Right forelimb (tissue), 1 donor: ENCODE measurements at regions not wholly inside any gene's neighbourhood (a gene's known extent, or its start where the extent isn't known, plus 50 kb on each side); places are given as distances from the start of the nearest gene placed in this dataset.
"Not testable (repeated sequence)": the region's sequence is repeated elsewhere in the genome, so short reads cannot be mapped to it uniquely, and the experiment has no call there.

Source experiments
- DNase-seq: peaks from one replicate; pipeline ENCODE4 v3.0.0-alpha.2; 2018

GRCh38 chr1:146710838-146711521 lies 227.1 kb upstream of the NBPF12 start:
- DNase-seq = not testable (repeated sequence)

GRCh38 chr1:146709302-146709701 lies 228.8 kb upstream of the NBPF12 start:
- DNase-seq = not testable (repeated sequence)

DNA sequence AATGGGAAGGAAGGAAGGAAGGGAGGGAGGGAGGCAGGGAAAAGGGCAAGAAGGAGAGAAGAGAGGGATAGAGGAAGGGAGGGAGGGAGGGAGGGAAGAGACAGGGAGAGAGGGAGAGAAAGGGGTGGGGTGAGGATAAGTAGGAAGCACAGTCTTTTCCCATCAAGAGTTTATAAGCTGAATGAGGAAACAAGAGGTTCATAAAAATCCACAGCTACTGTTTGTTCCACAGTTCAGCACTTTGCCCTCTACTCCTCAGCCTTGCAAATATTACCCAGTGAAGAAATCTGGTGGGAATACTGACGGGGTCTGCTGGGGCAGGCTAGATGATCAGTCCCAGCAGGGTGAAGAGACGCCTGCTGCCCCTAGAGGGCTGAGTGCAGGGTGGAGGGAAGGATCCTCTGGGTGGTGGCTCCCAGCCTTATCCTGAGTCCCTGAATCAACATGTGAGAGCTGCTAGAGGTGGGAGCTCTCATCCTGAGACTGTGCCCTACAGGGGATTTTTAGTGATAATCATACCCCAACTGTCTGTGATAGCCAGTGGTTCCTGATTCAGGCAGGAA lies 233.9 kb upstream of the NBPF12 start:
- DNase-seq = not testable (repeated sequence)

GRCh38 chr1:146701320-146701719 lies 236.8 kb upstream of the NBPF12 start:
- DNase-seq = not testable (repeated sequence)

- DNase-seq = not testable (repeated sequence)
These were observed 242.7 kb upstream of the NBPF12 start for GRCh38 chr1:146695388-146695787.

- DNase-seq = not testable (repeated sequence)
These were observed 246.3 kb upstream of the NBPF12 start for GRCh38 chr1:146691798-146692197.

- DNase-seq = not testable (repeated sequence)
These were observed 249.2 kb upstream of the NBPF12 start for GRCh38 chr1:146688893-146689292.

GRCh38 chr1:146686777-146687366 lies 251.3 kb upstream of the NBPF12 start:
- DNase-seq = not testable (repeated sequence)

DNA sequence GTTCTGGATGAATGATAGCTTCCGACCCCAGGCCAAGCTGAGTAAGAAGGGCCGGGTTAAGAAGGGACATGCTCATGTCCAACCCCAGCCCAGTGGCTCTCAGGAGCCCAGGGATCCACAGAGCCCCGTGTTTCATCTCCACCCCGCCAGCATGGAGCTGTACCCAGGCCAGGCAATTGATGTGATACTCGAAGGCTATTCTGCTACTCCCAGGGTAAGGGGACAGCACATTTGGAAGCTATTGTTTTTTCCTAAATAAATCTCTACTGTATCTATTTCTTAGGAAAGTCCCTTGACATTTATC lies 255.0 kb upstream of the NBPF12 start:
- DNase-seq = not testable (repeated sequence)

DNA sequence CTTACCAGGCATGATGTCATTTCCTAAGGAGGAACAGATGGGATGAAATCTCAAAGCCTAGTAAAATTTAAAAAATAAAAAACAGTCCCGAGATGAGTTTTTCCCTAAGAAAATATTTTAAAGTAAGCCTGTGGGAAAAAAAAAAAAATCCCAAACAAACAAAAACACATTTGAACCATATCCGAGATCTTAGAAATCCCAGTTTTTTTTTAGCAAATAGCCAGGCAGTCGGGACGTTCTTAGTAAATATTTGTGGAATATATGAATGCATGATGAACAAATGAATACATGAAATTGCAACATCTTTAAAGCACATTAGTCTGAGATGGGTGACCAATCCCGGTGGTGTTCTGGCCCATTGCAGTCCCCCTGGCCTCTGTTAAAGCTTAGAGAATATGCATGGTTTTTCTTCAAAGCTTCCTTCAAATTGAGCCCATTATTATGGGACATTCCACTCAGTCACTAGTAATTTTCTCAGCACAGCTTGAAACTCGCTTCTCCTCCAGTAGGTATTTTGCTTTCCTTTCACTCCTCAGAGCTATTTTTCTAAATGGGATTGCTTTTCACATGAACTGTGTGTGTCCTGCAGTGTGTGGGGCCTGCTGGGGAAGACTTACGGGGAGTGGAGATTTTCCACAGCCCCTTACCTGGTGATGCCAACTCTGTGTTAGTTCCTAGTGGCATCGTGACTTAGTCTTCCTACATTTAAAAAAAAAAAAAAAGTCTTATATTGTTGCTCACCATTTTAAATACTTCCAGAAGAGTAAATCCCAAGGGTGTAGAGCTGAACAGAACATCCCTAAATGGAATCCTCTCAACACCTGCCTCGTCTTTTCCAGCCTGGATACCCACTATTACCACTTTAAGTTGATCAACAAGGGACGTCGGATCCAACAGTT lies 255.6 kb upstream of the NBPF12 start:
- DNase-seq = not testable (repeated sequence)

GRCh38 chr1:146673729-146674299 lies 264.3 kb upstream of the NBPF12 start:
- not testable (repeated sequence) for DNase-seq

- not testable (repeated sequence) for DNase-seq
These were observed 265.5 kb upstream of the NBPF12 start for GRCh38 chr1:146672608-146673007.

DNA sequence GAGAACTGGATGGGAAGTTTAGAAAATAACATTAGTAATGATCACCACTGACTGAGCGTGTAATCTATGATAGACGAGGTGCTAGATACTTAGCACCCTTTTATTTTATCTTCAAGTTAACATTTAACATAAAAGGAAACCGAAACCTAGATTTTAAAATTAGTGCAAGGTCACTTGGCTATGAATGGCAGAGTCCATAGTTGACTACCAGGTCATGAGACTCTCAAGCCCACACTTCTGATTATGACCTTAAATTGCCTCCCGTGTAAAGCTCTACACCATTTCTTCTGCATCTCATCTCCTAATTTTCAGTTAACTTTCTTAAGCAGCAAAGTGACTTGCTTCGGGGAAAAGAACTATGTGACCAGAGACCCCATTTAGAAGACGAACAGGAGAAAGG lies 266.5 kb upstream of the NBPF12 start:
- not testable (repeated sequence) for DNase-seq

DNA sequence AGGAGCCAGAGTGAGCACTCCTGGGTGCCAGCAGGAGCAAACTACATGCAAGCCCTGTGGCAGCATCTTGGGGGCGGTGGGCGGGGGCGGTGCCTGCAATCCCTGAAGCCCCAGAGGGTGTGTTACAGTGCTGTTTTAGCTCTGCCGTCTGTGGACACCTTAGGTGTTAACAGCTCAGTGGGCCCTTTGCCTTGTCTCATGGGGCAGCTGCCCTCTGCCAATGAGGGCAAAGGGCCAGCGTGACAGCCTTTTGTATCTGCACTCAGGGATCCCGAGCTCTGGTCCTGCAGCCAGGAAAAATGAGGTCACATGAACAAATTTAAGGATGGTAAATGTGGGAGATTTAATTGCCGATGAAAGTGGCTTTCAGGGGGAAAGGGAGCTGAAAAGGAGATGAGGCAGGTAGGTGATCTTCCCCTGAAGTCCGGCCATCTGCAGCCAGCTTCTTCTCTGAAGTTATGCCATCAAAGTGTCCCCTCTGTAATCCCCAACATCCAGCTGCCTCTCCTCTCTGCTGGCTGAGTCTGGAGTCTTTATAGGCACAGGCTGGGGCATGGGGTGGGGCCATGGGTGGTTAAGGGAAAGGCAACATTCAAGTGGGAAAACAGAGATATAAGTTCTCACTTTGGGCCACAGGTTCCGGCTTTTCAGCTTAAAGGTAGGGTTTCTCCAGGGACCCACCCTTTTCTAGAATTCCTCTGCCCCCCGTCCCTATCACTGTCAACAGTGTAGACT lies 267.1 kb upstream of the NBPF12 start:
- not testable (repeated sequence) for DNase-seq

DNA sequence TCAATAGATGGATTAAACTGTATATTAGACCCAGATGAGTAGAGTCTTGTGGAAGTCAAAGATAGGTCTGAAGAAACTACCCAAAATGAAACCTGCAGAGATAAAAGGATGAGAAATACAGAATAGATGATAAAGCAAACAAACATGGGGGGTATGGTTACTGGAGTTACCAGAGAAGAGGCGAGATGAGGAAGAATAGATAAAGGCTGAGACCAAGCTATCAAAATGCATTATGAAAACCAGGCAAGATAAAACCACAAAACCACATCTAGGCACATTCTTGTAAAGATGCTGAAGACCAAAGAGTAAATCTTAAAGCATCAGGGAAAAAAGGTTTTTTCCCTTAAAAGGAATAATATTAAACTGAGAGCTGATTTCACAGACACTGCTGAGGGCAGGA lies 271.8 kb upstream of the NBPF12 start:
- DNase-seq = not testable (repeated sequence)

- DNase-seq = not testable (repeated sequence)
These were observed 277.9 kb upstream of the NBPF12 start for GRCh38 chr1:146660242-146660641.

DNA sequence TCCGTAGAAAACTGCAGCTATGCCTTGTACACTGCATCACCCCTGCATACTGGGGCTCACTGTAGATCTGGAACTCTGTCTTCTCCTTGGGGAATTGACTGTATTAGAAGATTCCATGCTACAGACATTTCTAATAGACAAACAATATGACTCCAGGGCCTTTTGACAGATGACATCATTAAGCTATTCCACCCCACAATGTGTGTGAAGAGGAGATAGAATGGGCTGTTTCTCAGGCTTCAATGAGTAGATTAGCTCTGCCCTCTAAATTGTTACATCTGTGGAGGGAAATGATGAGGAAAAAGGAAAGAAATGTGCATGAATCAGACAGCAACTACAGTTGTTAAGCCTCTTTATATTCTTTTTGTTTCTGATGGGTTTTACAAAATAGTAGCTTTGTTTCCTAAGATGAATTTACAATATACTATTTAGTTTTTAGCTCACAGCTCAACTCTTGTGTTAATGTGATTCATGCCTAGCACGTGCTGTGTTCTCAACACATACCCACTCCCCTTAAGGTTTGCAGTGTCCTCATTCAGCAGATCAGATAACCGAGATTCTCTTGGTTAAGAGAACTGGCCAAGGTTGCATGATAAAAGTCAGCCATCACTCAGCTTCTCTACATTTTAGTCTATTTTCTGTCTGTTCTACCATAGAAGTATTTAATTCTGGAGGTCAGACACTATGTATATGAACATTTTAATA lies 281.6 kb upstream of the NBPF12 start:
- DNase-seq = not testable (repeated sequence)

- DNase-seq = peak; percentile 30
These were observed 283.4 kb upstream of the NBPF12 start for GRCh38 chr1:146654763-146655162.

DNA sequence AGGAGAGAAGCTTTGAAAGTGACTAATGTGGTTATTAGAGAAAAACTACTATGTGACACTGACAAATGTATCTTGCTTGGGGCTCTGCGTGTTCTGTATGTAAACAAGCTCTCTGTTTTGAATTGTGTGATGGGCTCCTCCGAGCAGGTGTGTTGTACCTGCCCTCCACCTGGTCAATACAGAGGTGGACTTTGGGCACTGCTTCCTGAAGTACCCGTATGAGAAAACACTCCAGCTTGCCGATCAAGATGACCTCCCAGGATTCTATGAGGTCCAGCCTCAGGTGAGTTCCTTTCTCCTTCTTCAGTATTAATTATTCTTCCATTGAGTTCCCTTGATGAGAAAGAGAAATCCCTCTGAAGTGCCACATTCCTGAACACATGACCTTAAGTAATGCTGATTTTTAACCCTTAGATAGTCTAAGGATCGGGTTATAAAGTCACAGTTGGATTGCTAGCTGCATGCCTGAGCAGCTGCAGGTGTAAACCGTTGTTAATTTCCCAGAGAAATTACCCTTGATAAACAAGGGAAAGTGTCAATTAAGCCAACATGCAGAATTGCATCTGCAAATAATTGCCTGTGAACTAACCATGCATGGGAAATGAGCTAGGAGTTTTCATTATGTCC lies 292.0 kb upstream of the NBPF12 start:
- not testable (repeated sequence) for DNase-seq

DNA sequence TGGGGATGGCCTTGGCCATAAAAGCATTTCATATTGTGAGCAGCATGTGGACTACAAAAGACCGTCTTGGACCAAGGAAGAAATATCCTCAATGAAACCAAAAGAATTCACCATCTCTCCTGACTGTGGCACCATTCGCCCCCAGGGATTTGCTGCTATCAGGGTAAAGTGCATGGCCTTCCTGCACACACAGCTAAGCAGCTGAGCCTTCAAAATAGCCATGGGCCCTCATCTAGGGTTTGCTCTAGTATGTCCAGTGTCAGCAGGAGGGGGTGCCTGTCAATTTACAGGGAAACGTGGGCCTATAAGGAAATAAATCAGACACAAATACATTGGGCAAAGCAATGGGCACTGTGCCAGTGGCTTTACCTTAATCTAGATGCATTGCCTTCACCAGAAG lies 296.6 kb upstream of the NBPF12 start:
- DNase-seq = not testable (repeated sequence)

DNA sequence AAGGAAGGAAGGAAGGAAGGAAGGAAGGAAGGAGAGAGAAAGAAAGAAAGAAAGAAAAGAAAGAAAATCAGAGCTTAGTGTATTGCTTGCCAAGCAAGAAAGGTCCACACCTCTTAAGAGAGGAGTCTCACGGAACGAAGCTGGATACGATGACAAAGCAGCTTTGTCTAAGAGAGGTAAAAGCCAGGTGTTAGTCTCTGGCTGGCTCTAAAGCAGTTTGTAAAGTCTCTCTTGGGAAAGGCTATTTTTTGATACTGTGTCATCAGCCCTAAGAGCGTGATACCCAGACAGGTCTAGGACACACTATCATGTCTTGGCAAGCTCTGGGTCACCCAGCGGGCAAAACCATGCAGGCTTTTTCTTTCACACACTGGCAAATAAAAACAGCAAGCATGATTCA lies 297.5 kb upstream of the NBPF12 start:
- not testable (repeated sequence) for DNase-seq
